Neural progenitor cell (in vitro differentiated cells): ENCODE measurements at regions not wholly inside any gene's neighbourhood (a gene's known extent, or its start where the extent isn't known, plus 50 kb on each side); places are given as distances from the start of the nearest gene placed in this dataset.

ENCODE experiments used
- EZH2 ChIP-seq: fragments of 200-600 bp; sonication (generic); IDR thresholded peaks from 2 replicates; pipeline ENCODE4 v1.6.1; 2017; ENCODE audit warnings: antibody characterized with exemption, mild to moderate bottlenecking, moderate library complexity
- TF ChIP-seq, protein P1 (sequence below): fragments of 200-600 bp; sonication (generic); IDR thresholded peaks from 2 replicates; pipeline ENCODE4 v1.5.1; 2017; ENCODE audit warnings: antibody characterized with exemption, mild to moderate bottlenecking

DNA sequence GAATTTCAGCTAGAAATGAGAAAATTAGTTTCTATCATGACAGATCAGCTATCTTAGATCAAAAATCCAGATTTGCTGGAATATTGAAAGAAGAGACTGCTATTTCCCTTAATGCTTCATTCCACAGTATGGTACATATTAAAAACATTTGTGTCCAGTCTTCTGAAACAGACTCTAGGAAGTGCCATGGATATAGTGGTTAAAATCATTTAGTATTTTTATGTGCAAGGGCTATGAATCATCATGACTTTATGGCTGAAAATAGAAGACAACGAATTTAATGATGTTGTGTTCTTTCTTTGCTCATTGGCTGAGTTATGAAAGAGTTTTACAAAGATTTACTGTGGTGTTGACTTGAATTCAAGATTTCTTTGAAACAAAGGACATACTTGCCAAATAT is 146.6 kb downstream of the ANKRD60 start:
- TF ChIP-seq, protein P1, sequence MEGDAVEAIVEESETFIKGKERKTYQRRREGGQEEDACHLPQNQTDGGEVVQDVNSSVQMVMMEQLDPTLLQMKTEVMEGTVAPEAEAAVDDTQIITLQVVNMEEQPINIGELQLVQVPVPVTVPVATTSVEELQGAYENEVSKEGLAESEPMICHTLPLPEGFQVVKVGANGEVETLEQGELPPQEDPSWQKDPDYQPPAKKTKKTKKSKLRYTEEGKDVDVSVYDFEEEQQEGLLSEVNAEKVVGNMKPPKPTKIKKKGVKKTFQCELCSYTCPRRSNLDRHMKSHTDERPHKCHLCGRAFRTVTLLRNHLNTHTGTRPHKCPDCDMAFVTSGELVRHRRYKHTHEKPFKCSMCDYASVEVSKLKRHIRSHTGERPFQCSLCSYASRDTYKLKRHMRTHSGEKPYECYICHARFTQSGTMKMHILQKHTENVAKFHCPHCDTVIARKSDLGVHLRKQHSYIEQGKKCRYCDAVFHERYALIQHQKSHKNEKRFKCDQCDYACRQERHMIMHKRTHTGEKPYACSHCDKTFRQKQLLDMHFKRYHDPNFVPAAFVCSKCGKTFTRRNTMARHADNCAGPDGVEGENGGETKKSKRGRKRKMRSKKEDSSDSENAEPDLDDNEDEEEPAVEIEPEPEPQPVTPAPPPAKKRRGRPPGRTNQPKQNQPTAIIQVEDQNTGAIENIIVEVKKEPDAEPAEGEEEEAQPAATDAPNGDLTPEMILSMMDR, result no peak
- TF ChIP-seq EZH2, result no peak
